NCI-H446 (cell line): ENCODE measurements at regions not wholly inside any gene's neighbourhood (a gene's known extent, or its start where the extent isn't known, plus 50 kb on each side); places are given as distances from the start of the nearest gene placed in this dataset.

Experiments
- DNase-seq, 2 experiments: peaks; one replicate each; lab custom pipeline; 2025; lab: John Stamatoyannopoulos, UW

GRCh38 chr11:116250155-116250554, 522.6 kb downstream of the BUD13 start:
- no peak for DNase-seq

GRCh38 chr11:116249561-116249960, 523.2 kb downstream of the BUD13 start:
- no peak for DNase-seq

GRCh38 chr11:116244889-116245288, 527.9 kb downstream of the BUD13 start:
- DNase-seq: no peak

- no peak for DNase-seq
Observed at GRCh38 chr11:116244439-116244838, 528.3 kb downstream of the BUD13 start.

- DNase-seq: no peak
Observed at GRCh38 chr11:116243991-116244390, 528.8 kb downstream of the BUD13 start.

- DNase-seq: no peak
Observed at GRCh38 chr11:116242006-116242405, 530.8 kb downstream of the BUD13 start.

GRCh38 chr11:116240710-116241109, 532.1 kb downstream of the BUD13 start:
- no peak for DNase-seq

GRCh38 chr11:116239247-116239646, 533.5 kb downstream of the BUD13 start:
- DNase-seq: no peak

GRCh38 chr11:116234989-116235568, 537.7 kb downstream of the BUD13 start:
- no peak for DNase-seq

GRCh38 chr11:116233561-116233960, 539.2 kb downstream of the BUD13 start:
- no peak for DNase-seq

- DNase-seq: peak; percentile 76 to 88
Observed at GRCh38 chr11:116232364-116232828, 540.4 kb downstream of the BUD13 start.

GRCh38 chr11:116231543-116231942, 541.2 kb downstream of the BUD13 start:
- DNase-seq: no peak

GRCh38 chr11:116230438-116230837, 542.3 kb downstream of the BUD13 start:
- DNase-seq: no peak

- peak in 1 of 2 experiments; percentile 28 for DNase-seq
Observed at GRCh38 chr11:116229236-116229970, 543.4 kb downstream of the BUD13 start.

GRCh38 chr11:116226731-116227130, 546.1 kb downstream of the BUD13 start:
- DNase-seq: no peak

- peak in 1 of 2 experiments; percentile 21 for DNase-seq
Observed at GRCh38 chr11:116225784-116226585, 546.8 kb downstream of the BUD13 start.

GRCh38 chr11:116225236-116225635, 547.6 kb downstream of the BUD13 start:
- DNase-seq: peak in 1 of 2 experiments; percentile 32

- DNase-seq: no peak
Observed at GRCh38 chr11:116224889-116225200, 547.9 kb downstream of the BUD13 start.

- peak; percentile 50 to 62 for DNase-seq
Observed at GRCh38 chr11:116224154-116224888, 548.5 kb downstream of the BUD13 start.

GRCh38 chr11:116221351-116221750, 551.4 kb downstream of the BUD13 start:
- DNase-seq: no peak

- DNase-seq: peak; percentile 17 to 68
Observed at GRCh38 chr11:116219171-116219635, 553.6 kb downstream of the BUD13 start.

- no peak for DNase-seq
Observed at GRCh38 chr11:116217441-116217840, 555.3 kb downstream of the BUD13 start.
